Midbrain (tissue), 1 donor: ENCODE measurements at regions not wholly inside any gene's neighbourhood (a gene's known extent, or its start where the extent isn't known, plus 50 kb on each side); places are given as distances from the start of the nearest gene placed in this dataset.
A peak's percentile ranks its signal among the peaks of the same experiment; 100 is the strongest.
"Not testable (repeated sequence)": the region's sequence is repeated elsewhere in the genome, so short reads cannot be mapped to it uniquely, and the experiment has no call there.

Experiments
- DNase-seq: peaks from one replicate; lab custom pipeline; 2025; lab: John Stamatoyannopoulos, UW

DNA sequence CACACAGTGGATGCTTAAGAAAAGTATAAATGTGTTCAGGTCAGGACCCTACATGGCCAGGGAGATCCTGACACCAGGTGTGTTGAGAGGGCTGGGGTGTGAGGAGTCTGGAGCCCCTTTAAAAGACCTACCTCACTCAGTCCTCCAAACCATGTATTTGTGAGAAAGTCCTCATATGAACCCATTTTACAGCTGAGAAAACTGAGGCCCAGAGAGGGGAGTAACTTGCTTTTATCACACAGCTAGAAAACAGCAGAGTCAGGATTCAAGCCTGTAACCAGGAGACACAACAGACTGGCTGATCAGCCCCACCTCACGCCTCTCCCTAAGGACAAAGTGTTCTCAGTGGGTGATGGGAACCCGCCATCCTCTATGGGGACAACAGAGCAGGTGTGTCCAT, 706.7 kb downstream of the PTPRU start:
- no peak for DNase-seq

DNA sequence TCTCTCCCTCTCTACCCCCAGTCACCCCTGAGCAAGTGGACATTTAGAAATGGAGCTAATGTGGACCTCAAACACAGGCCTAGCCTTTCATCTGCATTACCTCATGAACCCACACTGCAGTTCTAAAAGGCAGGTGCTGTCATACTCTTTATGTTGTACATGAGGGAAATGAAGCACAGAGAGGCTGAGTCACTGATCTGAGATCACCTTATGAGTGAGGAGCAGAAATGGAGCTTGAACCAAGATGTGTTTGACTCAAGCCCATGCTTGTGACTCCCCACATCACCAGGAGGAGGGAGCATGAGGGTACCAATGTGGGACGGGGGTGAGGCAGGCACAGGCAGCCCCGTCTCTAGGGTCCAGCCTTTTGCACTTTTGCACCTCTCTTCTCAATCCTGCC, 702.8 kb downstream of the PTPRU start:
- DNase-seq = no peak

DNA sequence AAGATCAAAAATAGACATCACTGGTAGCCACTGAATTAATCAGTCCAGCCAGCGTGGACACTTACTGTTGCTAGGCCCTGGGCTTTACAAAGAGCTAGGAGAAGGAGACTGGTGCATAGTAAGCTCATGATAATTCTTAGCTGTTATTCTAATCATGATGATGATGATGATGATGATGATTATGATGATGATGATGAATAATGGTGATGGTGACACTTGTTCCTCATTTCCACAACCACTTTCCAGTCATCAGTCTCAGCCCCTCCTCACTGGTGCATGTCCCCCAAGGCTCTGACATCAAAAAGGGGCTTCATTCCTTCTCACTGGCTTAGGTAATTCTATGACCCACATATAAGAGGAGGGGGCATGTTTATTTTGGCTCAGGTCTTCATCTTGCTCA, 701.0 kb downstream of the PTPRU start:
- DNase-seq = no peak

DNA sequence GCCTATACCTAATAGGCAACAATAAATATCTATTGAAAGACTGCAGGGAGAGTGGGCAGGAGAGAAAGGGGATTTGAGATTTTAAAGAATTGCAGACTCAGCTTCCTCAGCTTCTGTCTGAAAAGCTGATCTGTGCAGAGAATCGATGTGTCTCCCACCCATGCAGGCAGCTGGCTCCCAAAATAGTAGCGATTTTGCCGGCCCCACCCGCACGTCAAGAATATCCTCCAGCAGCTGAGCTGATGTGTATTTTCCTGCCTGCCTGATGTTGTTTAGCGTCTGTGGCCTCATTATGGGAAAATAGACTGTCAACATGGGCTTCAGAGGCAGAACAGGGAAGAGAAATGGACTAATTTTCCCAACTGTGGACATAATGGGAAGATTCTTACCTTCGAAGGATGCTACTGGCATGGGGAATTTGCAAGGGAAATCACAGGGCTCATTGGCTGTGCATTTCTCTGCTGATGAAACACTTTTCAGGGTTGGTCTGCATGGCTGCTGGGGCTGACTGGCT, 699.8 kb downstream of the PTPRU start:
- DNase-seq = no peak

DNA sequence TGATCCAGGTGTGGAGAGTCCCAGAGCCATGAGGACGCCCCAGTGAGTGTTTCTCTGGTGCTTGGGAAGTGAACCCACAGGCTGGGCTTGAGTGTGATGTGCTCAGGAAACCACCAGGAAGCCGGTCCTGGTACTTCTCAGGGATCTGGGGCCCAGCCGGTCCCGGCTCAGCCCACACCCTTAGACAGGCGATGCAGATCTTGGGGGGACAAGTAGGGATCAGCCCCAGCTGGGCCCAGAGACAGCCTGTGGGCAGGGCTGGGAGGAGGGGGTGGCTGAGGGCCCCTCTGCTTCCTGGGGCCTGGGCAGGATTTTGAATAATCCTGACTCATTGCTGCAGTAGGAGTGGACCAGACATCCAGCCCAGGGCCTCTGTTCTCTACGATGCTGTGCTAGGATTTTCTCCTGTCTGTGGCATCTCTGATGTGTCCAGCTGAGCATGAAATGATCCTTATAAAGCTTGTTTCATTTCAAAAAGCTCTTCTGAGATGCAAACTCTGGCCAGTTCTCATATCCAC, 698.0 kb downstream of the PTPRU start:
- no peak for DNase-seq

DNA sequence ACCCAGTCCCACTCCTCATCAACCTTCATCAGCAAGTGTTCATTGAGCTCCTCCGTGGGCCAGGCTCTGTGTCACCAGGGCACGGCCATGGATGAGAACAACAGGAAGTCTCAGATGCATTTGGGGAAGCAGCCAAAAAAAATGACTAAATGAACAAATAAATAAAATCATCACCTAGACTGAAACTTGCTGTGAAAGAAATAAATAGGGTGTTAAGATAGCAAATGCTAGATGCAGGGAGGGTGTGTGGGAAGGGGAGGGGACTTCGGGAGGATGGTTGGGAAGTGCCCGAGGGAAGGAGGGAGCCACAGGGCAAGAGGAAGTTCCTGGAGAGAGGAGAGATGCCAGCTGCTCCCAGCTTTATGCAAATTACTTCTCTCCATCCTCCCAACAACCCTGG, 696.7 kb downstream of the PTPRU start:
- no peak for DNase-seq

DNA sequence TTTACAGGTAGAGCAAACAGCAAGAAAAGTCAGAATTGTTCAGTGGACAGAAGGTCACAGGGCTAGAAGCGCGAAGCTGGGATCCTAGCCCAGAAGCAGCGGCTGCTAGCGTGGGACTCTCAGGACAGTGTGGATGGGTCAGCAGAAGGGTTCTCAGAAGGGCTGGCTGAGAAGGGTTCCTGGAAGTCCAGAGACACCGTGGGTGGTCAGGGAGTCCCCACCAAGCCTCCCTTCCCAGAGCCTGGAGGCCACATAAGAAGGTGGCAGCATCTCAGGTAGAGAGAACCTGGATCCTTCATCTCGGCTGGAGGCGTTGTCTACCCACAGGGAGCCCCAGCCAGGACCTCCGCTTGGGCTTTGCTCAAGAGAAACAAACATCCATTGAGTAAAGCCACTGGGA, 696.3 kb downstream of the PTPRU start:
- DNase-seq = no peak

DNA sequence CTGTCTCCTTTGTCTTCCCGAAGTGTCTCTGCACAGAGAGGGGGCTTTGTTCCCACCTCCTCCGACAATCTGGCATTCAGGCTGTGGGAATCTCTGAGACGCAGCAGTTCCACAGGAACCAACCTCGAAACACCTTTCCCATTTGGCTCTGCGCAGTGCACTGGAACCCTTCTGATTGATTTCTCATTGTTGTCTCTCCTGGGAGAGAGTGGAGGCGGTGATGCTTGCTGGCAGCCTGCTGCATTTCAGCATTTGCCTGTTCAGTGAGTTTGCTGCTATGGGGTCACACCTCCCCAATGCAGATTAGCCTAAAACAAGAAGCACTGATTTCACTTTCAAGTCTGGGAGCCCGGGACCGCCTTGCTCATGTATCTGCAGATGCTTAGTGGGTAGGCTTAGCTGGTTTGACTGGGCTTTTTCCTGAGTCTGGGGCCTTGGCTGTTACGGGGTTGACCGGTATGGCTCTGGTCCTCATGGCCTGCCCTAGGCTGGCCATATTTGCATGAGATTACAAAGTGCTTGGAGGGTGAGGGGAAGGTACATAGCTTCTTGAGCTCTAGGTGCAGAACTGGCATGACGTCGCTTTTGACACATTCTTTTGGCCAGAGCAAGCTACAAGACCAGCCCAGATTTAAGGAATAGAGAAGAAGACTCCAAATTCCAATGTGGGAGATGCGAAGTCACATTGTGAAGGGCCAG, 695.3 kb downstream of the PTPRU start:
- no peak for DNase-seq

DNA sequence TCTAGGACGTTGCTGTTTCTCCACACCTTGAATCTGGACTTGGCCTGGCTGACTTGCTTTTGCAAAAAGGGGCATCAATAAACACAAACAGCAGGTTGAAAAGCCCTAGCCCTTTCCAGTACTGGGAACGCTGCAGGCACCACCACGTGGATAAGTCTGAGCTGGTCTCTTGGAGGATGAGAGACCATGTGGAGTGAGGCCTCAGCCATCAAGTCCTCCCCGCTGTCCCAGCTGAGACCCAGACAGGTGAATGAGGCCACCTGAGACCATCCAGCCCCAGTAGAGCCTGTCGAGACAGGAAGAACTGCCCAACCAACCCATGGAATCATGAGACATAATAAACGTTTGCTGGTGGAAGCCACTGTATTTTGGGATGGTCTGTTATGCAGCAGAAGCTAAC, 688.7 kb downstream of the PTPRU start:
- no peak for DNase-seq

DNA sequence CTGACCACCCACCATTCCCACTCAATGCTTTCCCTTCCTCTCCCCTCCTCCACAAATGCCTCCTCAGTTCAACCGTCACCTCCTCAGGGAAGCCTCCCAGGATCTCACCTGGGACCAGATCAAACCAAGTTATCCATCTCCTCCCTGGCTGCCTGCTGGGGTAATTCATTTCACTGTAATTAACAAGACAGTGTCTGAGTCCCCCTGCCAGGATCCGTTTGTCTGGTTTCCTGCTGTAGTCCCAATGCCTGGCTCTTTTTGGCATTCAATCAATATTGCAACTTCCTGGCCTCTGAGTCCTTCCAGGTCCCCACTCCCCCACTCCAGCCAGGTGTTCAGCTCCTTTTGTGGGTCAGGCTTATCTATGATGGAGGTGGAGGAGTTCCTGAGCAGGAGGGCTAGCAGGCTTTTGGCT, 687.7 kb downstream of the PTPRU start:
- no peak for DNase-seq

DNA sequence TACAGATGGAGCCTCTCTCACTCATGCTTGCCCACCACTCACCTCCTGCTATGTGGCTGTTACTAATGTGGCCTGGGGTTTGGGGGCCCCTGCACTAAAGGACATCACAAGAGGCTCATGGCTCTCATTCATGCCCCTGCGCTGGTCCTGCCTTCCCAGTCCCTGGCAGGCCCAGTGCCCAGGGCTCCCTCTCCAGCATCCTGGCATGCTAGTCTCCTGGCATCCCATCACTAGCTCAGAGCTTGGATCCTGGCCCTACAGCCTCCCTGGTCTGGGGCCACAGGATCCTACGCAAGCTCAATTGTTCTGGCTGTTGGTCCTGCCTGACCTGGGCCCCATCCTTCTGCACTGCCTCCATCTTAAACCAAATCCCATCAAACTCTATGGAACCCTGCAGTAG, 685.4 kb downstream of the PTPRU start:
- DNase-seq = peak; percentile 14

DNA sequence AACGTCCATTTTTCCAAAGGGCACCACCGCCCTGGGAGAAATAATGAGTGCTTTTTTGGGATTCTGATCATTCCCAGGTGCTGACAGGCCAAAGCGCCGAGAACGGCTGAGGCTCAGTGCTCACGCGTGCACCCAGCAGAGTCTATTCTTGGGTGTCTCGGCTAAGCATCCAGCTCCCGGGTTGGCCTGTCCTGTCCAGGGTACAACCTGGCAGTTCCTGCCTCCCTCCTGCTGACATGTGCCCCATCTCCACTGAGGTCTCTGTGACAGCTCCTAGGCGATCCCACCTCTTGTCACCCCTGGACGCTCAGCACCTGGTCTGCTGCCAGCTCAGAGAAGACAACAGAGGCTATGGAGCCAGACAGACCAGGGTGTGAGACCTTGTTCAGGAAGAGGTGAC, 684.5 kb downstream of the PTPRU start:
- no peak for DNase-seq

DNA sequence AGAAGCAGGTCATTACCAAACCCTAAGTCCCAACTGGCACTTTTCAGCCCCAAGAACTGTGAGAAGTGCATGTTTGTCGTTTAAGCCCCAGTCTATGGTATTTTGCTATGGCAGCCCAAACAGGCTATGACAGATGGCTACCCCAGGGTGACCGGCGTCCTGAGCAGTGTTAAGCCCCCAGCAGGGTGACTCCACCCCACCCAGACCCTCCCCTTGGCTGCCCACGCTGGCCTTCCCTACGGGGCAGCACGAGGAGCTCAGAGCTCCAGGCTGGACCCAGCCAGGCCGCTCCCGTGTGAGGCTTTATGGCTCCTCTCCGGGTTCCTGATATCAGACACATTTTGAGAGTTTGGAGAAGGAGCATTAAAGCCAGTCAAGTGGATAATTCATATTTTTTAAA, 684.0 kb downstream of the PTPRU start:
- no peak for DNase-seq

DNA sequence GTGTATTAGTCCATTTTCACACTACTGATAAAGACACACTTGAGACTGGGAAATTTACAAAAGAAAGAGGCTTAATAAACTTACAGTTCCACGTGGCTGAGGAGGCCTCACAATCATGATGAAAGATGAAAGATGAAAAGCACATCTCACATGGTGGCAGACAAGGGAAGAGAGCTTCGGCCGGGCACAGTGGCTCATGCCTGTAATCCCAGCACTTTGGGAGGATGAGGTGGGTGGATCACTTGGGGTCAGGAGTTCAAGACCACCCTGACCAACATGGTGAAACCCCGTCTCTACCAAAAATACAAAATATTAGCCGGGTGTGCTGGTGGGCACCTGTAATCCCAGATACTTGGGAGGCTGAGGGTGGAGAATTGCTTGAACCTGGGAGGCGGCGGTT, 682.7 kb downstream of the PTPRU start:
- not testable (repeated sequence) for DNase-seq

DNA sequence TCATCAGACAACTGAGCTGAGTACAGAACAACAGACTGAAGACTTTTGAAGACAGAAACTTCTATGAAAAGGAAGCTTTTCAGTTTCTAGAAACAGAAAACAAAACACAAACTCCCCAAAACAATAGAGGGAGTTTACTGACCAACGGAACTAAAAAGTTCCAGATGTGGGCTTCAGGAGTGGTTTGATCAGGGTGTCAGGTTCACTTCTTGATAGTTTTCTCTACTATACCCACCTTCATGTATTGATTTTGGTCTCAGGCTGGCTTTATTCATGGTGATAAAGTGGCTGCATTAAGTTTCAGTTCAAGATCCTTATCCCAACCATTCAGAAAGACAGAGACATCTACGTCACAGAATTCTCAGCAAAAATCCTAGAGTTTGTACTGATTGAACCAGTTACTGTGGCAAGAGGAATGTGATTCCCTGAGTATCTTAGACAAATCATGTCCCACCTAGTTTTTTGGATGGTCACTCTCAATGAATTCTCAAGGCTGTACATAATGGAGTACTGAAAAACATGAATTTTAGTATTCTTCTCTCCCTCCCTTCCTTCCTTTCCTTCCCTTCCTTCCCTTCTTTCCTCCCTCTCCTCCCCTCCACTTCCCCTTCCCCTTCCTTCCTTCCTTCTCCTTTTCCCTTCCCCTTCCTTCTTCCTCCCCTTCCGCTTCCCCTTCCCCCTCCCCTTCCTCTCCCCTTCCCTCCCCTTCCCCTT, 680.5 kb downstream of the PTPRU start:
- no peak for DNase-seq

DNA sequence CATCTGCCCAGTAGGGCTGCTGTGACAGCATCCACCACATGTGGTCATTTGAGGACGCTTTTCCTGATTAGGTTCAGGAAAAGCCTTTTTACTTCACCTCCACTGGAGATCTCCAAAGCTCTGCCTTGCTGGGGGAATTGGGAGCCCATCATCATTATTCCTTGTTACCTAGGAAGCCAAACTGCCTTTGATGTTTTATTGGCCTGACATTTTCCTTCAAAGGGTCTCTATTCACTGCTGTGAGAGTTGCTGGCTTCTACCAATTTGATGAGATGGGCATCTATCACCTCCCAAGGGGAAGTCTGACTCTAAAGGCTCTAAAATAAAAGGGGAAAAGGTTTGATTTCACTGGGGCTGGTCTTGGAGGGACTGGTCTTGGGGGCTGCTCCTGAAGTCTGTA, 678.6 kb downstream of the PTPRU start:
- no peak for DNase-seq

DNA sequence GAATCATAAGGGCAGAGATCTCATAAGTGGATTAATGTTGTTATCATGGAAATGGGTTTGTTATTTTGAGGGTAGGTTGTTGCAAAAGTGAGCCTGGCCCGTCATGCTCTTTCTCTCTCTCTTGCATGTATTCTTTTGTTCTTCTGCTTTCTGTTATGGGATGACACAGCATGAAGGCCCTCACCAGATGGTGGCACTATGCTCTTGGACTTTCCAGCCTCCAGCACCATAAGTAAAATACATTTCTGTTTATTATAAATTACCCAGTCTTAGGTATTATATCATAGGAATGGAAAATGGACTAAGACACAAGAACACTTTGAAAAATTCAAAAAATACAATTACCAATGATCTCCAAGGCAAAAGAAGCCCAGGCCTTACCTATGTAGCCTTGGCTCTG, 676.1 kb downstream of the PTPRU start:
- no peak for DNase-seq

DNA sequence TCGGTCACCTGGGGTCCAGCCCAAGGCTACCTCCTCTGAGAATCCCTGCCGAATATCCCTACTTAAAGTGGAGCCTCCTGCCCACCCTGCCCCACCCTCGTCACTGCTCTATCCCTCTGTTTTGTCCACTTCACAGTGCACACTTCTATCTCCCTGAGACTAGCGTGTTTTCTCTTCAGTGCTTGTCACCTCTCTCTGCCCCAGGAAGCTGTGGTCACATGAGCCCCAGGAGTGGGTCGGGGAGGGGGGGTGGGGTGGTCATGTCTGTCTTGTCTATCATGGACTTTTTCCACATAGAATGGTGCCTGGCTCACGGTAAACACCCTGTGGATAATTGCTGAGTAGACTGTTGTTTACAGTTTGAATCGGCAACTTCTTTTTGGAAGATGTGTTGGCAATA, 673.6 kb downstream of the PTPRU start:
- no peak for DNase-seq

DNA sequence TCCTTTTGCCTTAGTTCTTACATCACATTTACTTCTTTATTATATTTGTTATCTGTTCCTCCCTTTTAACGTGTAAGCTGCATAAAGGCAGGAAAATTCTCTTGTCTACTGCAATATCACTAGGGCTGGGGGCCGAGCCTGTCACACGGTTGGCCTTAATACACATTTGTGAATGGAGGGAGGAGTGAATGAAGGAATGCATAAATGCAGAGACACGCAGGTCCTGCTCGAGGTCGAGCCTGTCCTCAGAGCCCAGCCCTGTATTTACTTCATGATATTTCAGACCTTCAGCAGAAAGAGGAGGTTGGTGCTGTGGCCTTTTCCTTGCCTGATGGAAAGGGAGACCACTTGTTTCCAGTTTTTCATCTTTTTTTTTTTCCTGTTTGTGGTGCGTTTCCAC, 671.3 kb downstream of the PTPRU start:
- no peak for DNase-seq

DNA sequence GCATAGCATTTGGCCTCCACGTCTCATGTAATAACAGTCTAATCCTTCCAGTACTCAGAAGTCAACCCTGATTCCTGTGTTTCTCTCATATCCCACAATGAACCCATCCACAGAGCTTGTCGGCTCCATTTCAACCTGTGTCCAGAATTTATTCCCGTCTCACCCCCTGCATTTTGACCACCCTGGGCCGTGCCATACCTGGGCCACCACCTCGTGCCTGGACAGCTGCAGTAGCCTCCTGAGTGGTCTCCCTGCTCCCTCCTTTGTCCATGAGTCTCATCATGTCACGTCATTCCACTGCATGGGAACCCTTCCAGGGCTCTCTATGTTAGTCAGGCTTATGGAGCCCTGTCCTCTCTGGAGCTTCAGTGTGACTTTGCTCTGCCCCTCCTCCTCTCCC, 670.6 kb downstream of the PTPRU start:
- DNase-seq = no peak

DNA sequence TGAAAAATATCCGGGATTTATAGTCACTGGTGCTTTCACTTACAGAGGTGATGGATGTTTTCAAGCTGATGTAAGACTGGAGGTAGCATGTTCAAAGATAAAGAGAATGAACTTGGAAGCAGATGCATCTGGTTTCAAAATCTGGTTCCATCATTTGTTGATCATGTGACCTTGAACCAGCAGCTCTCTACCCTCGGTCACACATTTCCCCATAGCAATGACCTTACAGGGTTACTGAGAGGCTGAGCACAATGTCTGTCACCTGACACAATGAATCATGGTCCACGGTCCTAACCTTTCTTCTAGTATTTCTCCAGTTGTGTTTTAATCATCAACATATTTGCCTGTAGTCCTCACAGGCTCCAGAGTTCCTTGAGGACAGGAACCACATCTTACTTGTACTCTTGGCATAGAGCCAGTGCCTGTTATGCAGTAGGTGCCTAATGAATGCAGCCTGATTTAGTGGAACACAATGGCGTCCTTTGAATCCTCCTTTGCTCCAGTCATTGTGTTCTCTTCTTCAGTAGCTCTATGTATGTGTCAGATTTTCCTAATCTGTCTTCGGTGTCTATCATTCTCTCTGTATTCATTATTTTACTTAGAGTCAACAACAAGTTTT, 667.3 kb downstream of the PTPRU start:
- DNase-seq = no peak

DNA sequence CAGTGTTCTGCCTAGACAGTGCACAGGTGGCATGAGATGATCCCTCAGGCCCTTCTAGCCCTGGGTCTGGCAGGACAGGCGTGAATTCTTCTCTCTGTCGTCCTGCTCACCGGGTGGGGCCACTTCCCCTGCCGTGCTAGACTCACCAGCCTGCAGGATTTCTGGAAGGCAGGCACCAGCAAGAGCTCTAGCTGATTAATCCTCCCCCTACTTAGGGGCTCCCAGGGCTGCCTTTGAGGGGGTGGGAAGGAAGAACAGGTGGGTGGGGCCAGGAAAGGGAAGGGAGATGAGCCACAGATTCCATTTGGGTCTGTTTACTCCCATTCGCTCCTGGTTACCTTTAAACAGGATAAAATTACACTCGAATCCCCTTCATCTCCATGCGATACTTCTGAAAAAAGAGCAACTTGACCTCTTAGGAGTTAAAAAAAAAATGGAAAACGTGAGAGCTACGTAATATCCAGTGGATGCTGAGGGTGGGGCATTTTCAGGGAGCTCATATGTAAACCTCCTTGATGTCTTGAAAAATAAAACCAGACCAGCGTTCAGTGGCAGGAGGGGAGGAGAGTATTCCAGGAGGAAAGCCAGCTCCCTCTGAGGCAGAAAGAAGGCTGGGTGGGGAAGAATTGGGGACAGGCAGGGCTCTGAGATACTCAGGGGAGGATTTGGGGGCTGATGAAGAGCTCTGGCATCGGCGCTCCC, 665.5 kb downstream of the PTPRU start:
- DNase-seq = no peak
